ENCODE measurements at regions not wholly inside any gene's neighbourhood (a gene's known extent, or its start where the extent isn't known, plus 50 kb on each side); places are given as distances from the start of the nearest gene placed in this dataset.

DNA sequence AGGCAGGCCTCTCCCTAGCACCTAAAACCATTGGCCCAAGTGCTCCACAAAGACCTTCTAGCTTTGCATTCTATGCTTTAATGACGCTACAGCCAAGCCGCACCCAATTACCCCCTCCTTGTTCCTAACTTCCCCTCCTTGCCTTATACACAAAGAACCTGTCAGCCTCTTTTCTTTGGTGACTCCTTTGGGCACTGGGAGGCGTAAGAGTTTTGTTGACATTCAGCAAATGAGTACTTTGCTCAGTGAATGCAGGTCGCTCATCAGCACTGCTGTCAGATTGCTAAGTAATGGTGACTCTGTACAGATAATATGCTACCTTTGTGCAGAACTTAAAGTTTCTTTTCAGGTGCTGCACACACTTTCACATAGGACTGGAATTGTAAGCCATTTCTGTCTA lies 187.6 kb upstream of the FAM78B start:
- H3K4me3 ChIP-seq (ENCODE audit: low read depth, low read length): no peak overlapping the region
- peaks cover 3% of the 10 kb centered on the region for H3K27me3 ChIP-seq (ENCODE audit: insufficient read depth, low read depth, severe bottlenecking)
- no peaks in the 10 kb centered on the region for H3K36me3 ChIP-seq
- no peak overlapping the region for H3K27ac ChIP-seq
- no peaks in the 10 kb centered on the region for H3K9me3 ChIP-seq (ENCODE audit: severe bottlenecking)
- DNase-seq: no peak
- TF ChIP-seq, protein P1, sequence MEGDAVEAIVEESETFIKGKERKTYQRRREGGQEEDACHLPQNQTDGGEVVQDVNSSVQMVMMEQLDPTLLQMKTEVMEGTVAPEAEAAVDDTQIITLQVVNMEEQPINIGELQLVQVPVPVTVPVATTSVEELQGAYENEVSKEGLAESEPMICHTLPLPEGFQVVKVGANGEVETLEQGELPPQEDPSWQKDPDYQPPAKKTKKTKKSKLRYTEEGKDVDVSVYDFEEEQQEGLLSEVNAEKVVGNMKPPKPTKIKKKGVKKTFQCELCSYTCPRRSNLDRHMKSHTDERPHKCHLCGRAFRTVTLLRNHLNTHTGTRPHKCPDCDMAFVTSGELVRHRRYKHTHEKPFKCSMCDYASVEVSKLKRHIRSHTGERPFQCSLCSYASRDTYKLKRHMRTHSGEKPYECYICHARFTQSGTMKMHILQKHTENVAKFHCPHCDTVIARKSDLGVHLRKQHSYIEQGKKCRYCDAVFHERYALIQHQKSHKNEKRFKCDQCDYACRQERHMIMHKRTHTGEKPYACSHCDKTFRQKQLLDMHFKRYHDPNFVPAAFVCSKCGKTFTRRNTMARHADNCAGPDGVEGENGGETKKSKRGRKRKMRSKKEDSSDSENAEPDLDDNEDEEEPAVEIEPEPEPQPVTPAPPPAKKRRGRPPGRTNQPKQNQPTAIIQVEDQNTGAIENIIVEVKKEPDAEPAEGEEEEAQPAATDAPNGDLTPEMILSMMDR (IDR thresholded peaks at IDR 0.05; ENCODE audit: low read depth, low read length): no peak

DNA sequence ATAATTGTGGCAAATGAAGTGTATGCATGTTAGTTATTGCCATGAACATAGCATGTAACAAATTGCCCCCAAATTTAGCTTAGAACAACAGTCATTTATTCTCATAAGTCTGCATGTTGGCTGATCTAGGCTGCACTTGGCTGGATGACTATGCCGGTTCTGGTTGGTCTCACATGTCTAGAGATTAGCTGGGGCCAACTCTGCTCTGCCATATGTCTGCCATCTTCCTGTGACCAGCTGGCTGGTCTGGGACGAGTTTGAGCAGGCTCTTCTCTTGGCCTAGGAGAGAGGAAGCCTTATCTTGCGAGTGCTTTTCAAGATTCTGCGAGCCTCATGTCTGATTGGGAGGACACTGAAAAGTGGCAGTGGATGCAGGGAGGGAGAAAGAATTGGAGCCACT lies 198.3 kb upstream of the FAM78B start:
- TF ChIP-seq, protein P1 (IDR thresholded peaks at IDR 0.05; ENCODE audit: low read depth, low read length): no peak
- Histone ChIP-seq H3K27me3 (ENCODE audit: insufficient read depth, low read depth, severe bottlenecking) (no peaks in the 10 kb centered on the region), H3K4me3 (ENCODE audit: low read depth, low read length) (no peak overlapping the region), H3K27ac (no peak overlapping the region), H3K9me3 (ENCODE audit: severe bottlenecking) (no peaks in the 10 kb centered on the region), H3K36me3 (no peaks in the 10 kb centered on the region)
- DNase-seq: peak; percentile 15

DNA sequence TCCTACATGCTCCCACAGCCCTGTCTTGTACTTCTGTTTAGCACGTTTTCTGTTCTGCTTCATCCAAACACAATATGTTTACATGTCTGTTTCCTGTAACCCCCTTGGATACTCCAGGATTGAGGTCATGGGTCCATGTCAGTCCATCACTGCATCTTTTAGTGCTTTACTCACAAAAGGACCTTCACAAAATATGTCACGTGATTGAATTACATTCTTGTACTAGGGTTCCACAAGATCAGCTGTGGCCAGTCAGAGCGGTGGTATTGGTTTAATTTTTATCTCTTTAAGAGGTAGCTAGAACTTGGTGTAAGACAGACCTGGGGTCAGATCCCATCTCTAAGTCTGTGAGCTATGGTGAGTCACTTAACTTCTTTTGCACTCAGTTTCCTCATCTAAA lies 201.2 kb upstream of the FAM78B start:
- DNase-seq: no peak
- H3K27ac ChIP-seq: no peak overlapping the region
- H3K27me3 ChIP-seq (ENCODE audit: insufficient read depth, low read depth, severe bottlenecking): peaks cover 2% of the 10 kb centered on the region
- H3K4me3 ChIP-seq (ENCODE audit: low read depth, low read length): no peak overlapping the region
- no peaks in the 10 kb centered on the region for H3K36me3 ChIP-seq
- TF ChIP-seq, protein P1 (IDR thresholded peaks at IDR 0.05; ENCODE audit: low read depth, low read length): no peak
- no peaks in the 10 kb centered on the region for H3K9me3 ChIP-seq (ENCODE audit: severe bottlenecking)

DNA sequence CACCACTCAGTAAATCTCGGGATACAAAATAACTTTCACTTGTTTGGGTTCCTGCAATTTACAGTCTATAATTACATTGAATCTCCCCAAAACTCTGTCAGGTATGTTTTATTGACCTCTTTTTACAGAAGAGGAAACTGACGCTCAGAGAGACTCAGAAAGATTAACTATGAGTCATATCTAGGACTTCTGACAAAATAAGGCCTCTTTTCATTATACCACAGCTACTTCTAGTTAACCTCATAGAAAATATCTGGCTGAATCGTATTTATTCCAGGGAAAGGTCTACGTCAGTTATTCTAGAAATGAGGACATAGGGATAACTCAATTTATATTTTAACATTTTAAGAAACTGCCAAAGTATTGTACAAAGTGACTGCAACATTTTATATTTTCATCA lies 211.1 kb upstream of the FAM78B start:
- H3K9me3 ChIP-seq (ENCODE audit: severe bottlenecking): no peaks in the 10 kb centered on the region

DNA sequence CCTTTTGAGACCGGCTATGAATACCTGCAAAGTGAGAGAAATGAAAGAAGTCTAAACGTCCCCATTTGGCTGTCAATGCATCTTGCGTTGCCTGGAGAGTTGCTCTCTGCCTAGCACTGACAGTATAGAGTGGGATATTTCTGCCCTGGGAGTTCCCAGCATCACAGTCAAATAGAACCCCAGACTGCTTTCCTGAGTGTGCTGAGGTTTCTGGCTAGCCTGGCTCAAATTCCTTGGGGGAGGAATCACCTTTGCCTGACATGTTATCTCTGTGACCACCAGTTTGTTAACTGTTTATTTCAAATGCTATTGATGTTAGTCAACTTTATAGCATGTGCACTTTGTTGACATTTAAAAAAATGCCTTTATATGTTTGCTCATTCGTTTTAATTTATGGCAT lies 212.0 kb upstream of the FAM78B start:
- Histone ChIP-seq H3K36me3 (no peaks in the 10 kb centered on the region), H3K27ac (no peak overlapping the region), H3K9me3 (ENCODE audit: severe bottlenecking) (no peaks in the 10 kb centered on the region), H3K27me3 (ENCODE audit: insufficient read depth, low read depth, severe bottlenecking) (peaks cover 5% of the 10 kb centered on the region), H3K4me3 (ENCODE audit: low read depth, low read length) (no peak overlapping the region)
- DNase-seq: no peak
- TF ChIP-seq, protein P1 (IDR thresholded peaks at IDR 0.05; ENCODE audit: low read depth, low read length): no peak

More for the DNA sequence above, 211.1 kb upstream of the FAM78B start:
- H3K27ac ChIP-seq: no peak overlapping the region
- no peak for DNase-seq
- H3K36me3 ChIP-seq: no peaks in the 10 kb centered on the region
- TF ChIP-seq, protein P1 (IDR thresholded peaks at IDR 0.05; ENCODE audit: low read depth, low read length): no peak
- H3K4me3 ChIP-seq (ENCODE audit: low read depth, low read length): no peak overlapping the region
- H3K27me3 ChIP-seq (ENCODE audit: insufficient read depth, low read depth, severe bottlenecking): peaks cover 7% of the 10 kb centered on the region

DNA sequence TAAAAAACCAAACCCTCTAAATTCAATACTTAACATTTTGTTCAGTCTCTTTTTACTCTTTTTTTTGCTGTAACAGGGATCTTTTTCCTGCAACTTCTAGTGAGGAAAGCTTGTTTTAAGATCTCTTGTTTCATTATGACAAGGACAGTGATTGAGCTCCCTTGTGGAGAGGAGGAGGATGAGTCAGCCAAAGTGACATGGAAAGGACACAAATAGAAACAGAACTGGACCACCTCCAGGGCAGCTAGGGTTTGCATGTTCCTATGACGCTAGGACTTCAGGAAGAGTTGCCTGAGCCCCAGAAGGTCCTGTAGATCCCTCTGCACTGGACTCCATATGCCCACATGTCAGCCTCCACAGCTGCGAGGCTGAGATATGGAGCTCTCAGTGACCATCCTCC lies 212.6 kb upstream of the FAM78B start:
- H3K27me3 ChIP-seq (ENCODE audit: insufficient read depth, low read depth, severe bottlenecking): peaks cover 5% of the 10 kb centered on the region
- TF ChIP-seq, protein P1 (IDR thresholded peaks at IDR 0.05; ENCODE audit: low read depth, low read length): no peak
- no peaks in the 10 kb centered on the region for H3K36me3 ChIP-seq
- H3K9me3 ChIP-seq (ENCODE audit: severe bottlenecking): no peaks in the 10 kb centered on the region
- no peak overlapping the region for H3K27ac ChIP-seq
- no peak for DNase-seq
- no peak overlapping the region for H3K4me3 ChIP-seq (ENCODE audit: low read depth, low read length)

Measured in WERI-Rb-1 (cell line).